B cell (primary cell): ENCODE measurements at regions not wholly inside any gene's neighbourhood (a gene's known extent, or its start where the extent isn't known, plus 50 kb on each side); places are given as distances from the start of the nearest gene placed in this dataset.

Experiments
- ATAC-seq: fragments of 200-7000 bp; cut with Tn5 transposase; one replicate; pipeline ENCODE4 v1.10.0; 2021; ENCODE audit warnings: low read depth, mild to moderate bottlenecking, moderate number of reproducible peaks, moderate library complexity
- CTCF ChIA-PET: fragments of 350-600 bp; sonication (Branson Sonifier 250); formaldehyde crosslinking; loops from one replicate; lab custom pipeline; 2021; ENCODE audit warnings: antibody characterized with exemption, inconsistent platforms; lab: Charles Lee
- POLR2A ChIA-PET: fragments of 350-600 bp; sonication (Branson Sonifier 250); formaldehyde crosslinking; loops from one replicate; lab custom pipeline; 2021; ENCODE audit warnings: antibody characterized with exemption; lab: Charles Lee
- DNase-seq: peaks from one replicate; pipeline ENCODE4 v3.0.0; 2013
- H2AFZ ChIP-seq: 2 replicates; pipeline ENCODE4 v1.6.1; 2012; ENCODE audit warnings: mild to moderate bottlenecking, low read depth, low read length; ENCODE audit not compliant: insufficient read depth, poor library complexity, severe bottlenecking
- H3K27ac ChIP-seq, 2 donors: 1 replicate in 1 of 2; 2 replicates in 1 of 2; pipeline ENCODE4 v1.5.1; 2012 to 2013; ENCODE audit warnings: low read length in 2 of 2, mild to moderate bottlenecking in 2 of 2, moderate library complexity in 1 of 2
- H3K27me3 ChIP-seq, 4 experiments: fragments of 200-600 bp in 1 of 4; sonication (generic) in 1 of 4; replicated peaks in 1 of 4; 1 replicate in 2 of 4; 2 replicates in 2 of 4; pipeline versions ENCODE4 v1.6.1 to v1.7.0; 2013 to 2016; ENCODE audit warnings: low read length in 3 of 4, mild to moderate bottlenecking in 2 of 4, mixed read lengths in 1 of 4, moderate library complexity in 1 of 4; ENCODE audit not compliant: insufficient read depth in 4 of 4, control insufficient read depth in 3 of 4; ENCODE audit errors: control extremely low read depth in 1 of 4
- H3K36me3 ChIP-seq, 2 experiments: replicated peaks in 1 of 2; 1 replicate in 1 of 2; 2 replicates in 1 of 2; pipeline versions ENCODE4 v1.6.1 to v1.7.1; 2013; ENCODE audit warnings: low read length in 1 of 2; ENCODE audit not compliant: insufficient read depth in 2 of 2, control insufficient read depth in 1 of 2; ENCODE audit errors: control extremely low read depth in 1 of 2, extremely low read depth in 1 of 2
- H3K4me1 ChIP-seq, 2 donors: fragments of 200-600 bp in 1 of 2; sonication (generic) in 1 of 2; 1 replicate in 1 of 2; 2 replicates in 1 of 2; pipeline versions ENCODE4 v1.5.1 to v1.6.1; 2013 to 2017; ENCODE audit warnings: low read length in 2 of 2; ENCODE audit not compliant: control insufficient read depth in 2 of 2, insufficient read depth in 2 of 2
- H3K4me2 ChIP-seq: replicated peaks from 2 replicates; pipeline ENCODE3; 2012; ENCODE audit warnings: mild to moderate bottlenecking, low read depth, low read length; ENCODE audit not compliant: poor library complexity, severe bottlenecking
- H3K4me3 ChIP-seq, 5 experiments: fragments of 200-600 bp in 1 of 5; sonication (generic) in 1 of 5; 1 replicate in 3 of 5; 2 replicates in 2 of 5; pipeline versions ENCODE4 v1.5.1 to v1.7.0; 2011 to 2016; ENCODE audit warnings: low read length in 4 of 5, mild to moderate bottlenecking in 4 of 5, low read depth in 2 of 5, control low read depth in 1 of 5, moderate library complexity in 1 of 5; ENCODE audit not compliant: insufficient read depth in 1 of 5; ENCODE audit errors: control extremely low read depth in 1 of 5, extremely low read depth in 1 of 5
- H3K79me2 ChIP-seq: fragments of 200-600 bp; sonication (generic); one replicate; pipeline ENCODE4 v1.6.0; 2016; ENCODE audit warnings: low read length; ENCODE audit not compliant: control insufficient read depth, insufficient read depth
- H3K9ac ChIP-seq: fragments of 200-600 bp; sonication (generic); 2 replicates; pipeline ENCODE4 v1.6.1; 2017; ENCODE audit warnings: mild to moderate bottlenecking, low read length, moderate library complexity
- H3K9me3 ChIP-seq, 3 donors: one replicate each; pipeline versions ENCODE4 v1.6.1 to v1.7.1; 2013; ENCODE audit warnings: low read length in 2 of 3; ENCODE audit not compliant: control insufficient read depth in 2 of 3, insufficient read depth in 1 of 3; ENCODE audit errors: control extremely low read depth in 1 of 3
- H4K20me1 ChIP-seq: 2 replicates; pipeline ENCODE4 v1.6.0; 2012; ENCODE audit warnings: mild to moderate bottlenecking, low read length; ENCODE audit not compliant: insufficient read depth, control insufficient read depth, poor library complexity, severe bottlenecking
- H3K27ac Mint-ChIP-seq: one replicate; pipeline ENCODE4 v1.8.0; 2021; ENCODE audit warnings: mixed read lengths
- H3K27me3 Mint-ChIP-seq: one replicate; pipeline ENCODE4 v1.8.0; 2021; ENCODE audit warnings: mixed read lengths
- H3K4me1 Mint-ChIP-seq: one replicate; pipeline ENCODE4 v1.8.0; 2021; ENCODE audit warnings: mixed read lengths
- H3K4me3 Mint-ChIP-seq: one replicate; pipeline ENCODE4 v1.8.0; 2021; ENCODE audit warnings: mixed read lengths
- H3K9me3 Mint-ChIP-seq: one replicate; pipeline ENCODE4 v1.8.0; 2022; ENCODE audit warnings: mixed read lengths; ENCODE audit not compliant: insufficient read depth
- CTCF ChIP-seq: fragments of 200-600 bp; IDR thresholded peaks from one replicate; pipeline ENCODE4 v1.8.0; 2022; ENCODE audit warnings: antibody characterized with exemption, mild to moderate bottlenecking
- EZH2 ChIP-seq: IDR thresholded peaks from 2 replicates; pipeline ENCODE4 v1.6.1; 2012; ENCODE audit warnings: borderline replicate concordance, low read depth, mild to moderate bottlenecking, moderate library complexity, low read length; ENCODE audit not compliant: insufficient read depth, poor library complexity, severe bottlenecking
- WGBS: methylation state at CpG from one replicate; pipeline ENCODE4 v1.1.5; 2013; ENCODE audit warnings: missing lambda C conversion rate; ENCODE audit not compliant: insufficient coverage; 5-methylcytosine and 5-hydroxymethylcytosine counted together
- intact Hi-C: fragments of 100-400 bp; cut with micrococcal nuclease; formaldehyde crosslinking; loops from one replicate; pipeline ENCODE4 v1.10.0; 2022

GRCh38 chr13:62710787-62711186, 1295.1 kb upstream of the PCDH20 start:
- no peak for TF ChIP-seq EZH2
- TF ChIP-seq CTCF, result no peak
- no CpG with 5 or more reads among the region's 1 CpG for WGBS
- no peak overlapping the region for H3K27ac ChIP-seq
- DNase-seq, result no peak
- no peaks in the 10 kb centered on the region for H3K36me3 ChIP-seq
- no peaks in the 10 kb centered on the region for H4K20me1 ChIP-seq
- ChIA-PET CTCF (interaction anchor here (0.7 kb wide), 1 partner anchor 147 kb away, joined by 3 read pairs; no protein-coding TSS in a partner anchor), POLR2A (no interaction called here)
- H3K79me2 ChIP-seq, result no peaks in the 10 kb centered on the region
- no peak overlapping the region for H3K9ac ChIP-seq
- Mint-ChIP-seq H3K27ac (no peak overlapping the region), H3K4me1 (no peaks in the 10 kb centered on the region), H3K4me3 (no peak overlapping the region), H3K9me3 (peaks cover 8% of the 10 kb centered on the region), H3K27me3 (no peaks in the 10 kb centered on the region)
- ATAC-seq, result no peak
- H3K4me1 ChIP-seq, result no peaks in the 10 kb centered on the region
- peaks cover 0 to 2% (median 0%) of the 10 kb centered on the region in 3 donors for H3K9me3 ChIP-seq
- intact Hi-C loops, result no loop called here
- H3K4me2 ChIP-seq, result no peak overlapping the region
- H3K27me3 ChIP-seq, result no peaks in the 10 kb centered on the region
- H3K4me3 ChIP-seq, result no peak overlapping the region
- no peak overlapping the region for H2AFZ ChIP-seq

GRCh38 chr13:62706048-62706447, 1290.4 kb upstream of the PCDH20 start:
- Mint-ChIP-seq H3K9me3 (peaks cover 5% of the 10 kb centered on the region), H3K4me3 (no peak overlapping the region), H3K27ac (no peak overlapping the region), H3K27me3 (no peaks in the 10 kb centered on the region), H3K4me1 (no peaks in the 10 kb centered on the region)
- no peak for TF ChIP-seq CTCF
- no peak for TF ChIP-seq EZH2
- Histone ChIP-seq H2AFZ (no peak overlapping the region), H3K4me3 (no peak overlapping the region), H3K27me3 (no peaks in the 10 kb centered on the region), H3K9ac (no peak overlapping the region), H3K27ac (no peak overlapping the region), H3K9me3 (peaks cover 0 to 2% (median 0%) of the 10 kb centered on the region in 3 donors), H3K79me2 (no peaks in the 10 kb centered on the region), H4K20me1 (no peaks in the 10 kb centered on the region), H3K4me2 (no peak overlapping the region), H3K36me3 (no peaks in the 10 kb centered on the region), H3K4me1 (no peaks in the 10 kb centered on the region)
- ATAC-seq, result no peak
- no peak for DNase-seq
- CTCF ChIA-PET, result no interaction called here
- intact Hi-C loops, result no loop called here
- POLR2A ChIA-PET, result no interaction called here
- no CpG with 5 or more reads among the region's 3 CpGs for WGBS
